Ectodermal cell (in vitro differentiated cells): ENCODE measurements at regions not wholly inside any gene's neighbourhood (a gene's known extent, or its start where the extent isn't known, plus 50 kb on each side); places are given as distances from the start of the nearest gene placed in this dataset.
"Not testable (repeated sequence)": the region's sequence is repeated elsewhere in the genome, so short reads cannot be mapped to it uniquely, and the experiment has no call there.

Experiments used
- H3K27ac ChIP-seq: 2 replicates; pipeline ENCODE4 v1.7.0; 2013; ENCODE audit warnings: mild to moderate bottlenecking, low read depth, low read length; ENCODE audit not compliant: insufficient read depth, poor library complexity, severe bottlenecking
- H3K27me3 ChIP-seq: 2 replicates; pipeline ENCODE4 v1.7.0; 2013; ENCODE audit warnings: mild to moderate bottlenecking, low read length; ENCODE audit not compliant: insufficient read depth, control insufficient read depth, poor library complexity, severe bottlenecking
- H3K36me3 ChIP-seq: one replicate; pipeline ENCODE4 v1.7.0; 2013; ENCODE audit warnings: low read length; ENCODE audit not compliant: control insufficient read depth, insufficient read depth
- H3K4me1 ChIP-seq: one replicate; pipeline ENCODE4 v1.7.0; 2013; ENCODE audit warnings: low read length; ENCODE audit not compliant: control insufficient read depth, insufficient read depth
- H3K4me3 ChIP-seq: 2 replicates; pipeline ENCODE4 v1.7.0; 2013; ENCODE audit warnings: low read depth, low read length, control low read depth; ENCODE audit not compliant: insufficient read depth
- H3K9me3 ChIP-seq: 2 replicates; pipeline ENCODE4 v1.7.0; 2013; ENCODE audit warnings: mild to moderate bottlenecking, low read length, moderate library complexity; ENCODE audit not compliant: control insufficient read depth
- WGBS, 2 experiments: methylation state at CpG; one replicate each; pipeline ENCODE4 v1.1.7; 2013; ENCODE audit warnings: missing lambda C conversion rate in 2 of 2; 5-methylcytosine and 5-hydroxymethylcytosine counted together

DNA sequence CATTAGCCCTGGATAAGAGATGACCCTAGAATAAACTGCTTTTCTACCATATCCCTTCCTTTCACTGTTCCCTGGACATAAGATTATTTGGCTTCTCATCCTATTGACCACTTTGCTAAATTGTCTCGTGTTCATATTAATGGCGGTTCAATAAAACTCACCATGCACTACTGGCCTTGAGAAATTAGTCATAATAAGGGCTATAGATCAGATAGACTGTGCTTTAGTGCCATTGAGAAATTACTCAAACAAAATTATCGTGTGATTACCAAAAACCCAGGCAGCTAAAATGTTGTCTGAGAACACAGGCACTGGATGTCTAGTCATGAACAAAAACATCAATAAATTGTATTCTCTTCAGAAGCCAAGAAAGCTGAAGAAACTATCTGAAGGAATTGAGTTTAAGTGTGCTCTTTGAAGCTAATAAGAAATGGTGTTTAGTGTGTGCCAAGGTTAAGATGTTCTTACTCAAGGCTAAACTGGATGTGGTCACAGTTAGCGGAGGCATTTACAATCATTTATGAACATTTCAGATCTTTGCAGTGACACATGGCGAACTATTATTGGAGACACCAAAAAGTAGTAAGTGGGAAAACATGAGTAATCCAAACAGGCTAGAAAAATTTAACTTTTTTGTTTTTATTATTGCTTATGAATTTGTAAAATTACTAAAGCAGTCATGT lies 460.4 kb upstream of the RORB start:
- Histone ChIP-seq H3K4me1 (no peaks in the 10 kb centered on the region), H3K36me3 (no peaks in the 10 kb centered on the region), H3K27me3 (no peaks in the 10 kb centered on the region), H3K27ac (no peak overlapping the region), H3K4me3 (no peak overlapping the region), H3K9me3 (no peaks in the 10 kb centered on the region)
- 96 to 97% methylated on average over 4 to 5 of the region's 5 CpGs for WGBS, 2 experiments

- H3K4me1 ChIP-seq: no peaks in the 10 kb centered on the region
- H3K4me3 ChIP-seq: no peak overlapping the region
- no peaks in the 10 kb centered on the region for H3K9me3 ChIP-seq
- H3K27ac ChIP-seq: no peak overlapping the region
- 40% methylated on average over 1 of the region's 1 CpG; no CpG with 5 or more reads in 1 of the 2 experiments for WGBS, 2 experiments
- H3K27me3 ChIP-seq: no peaks in the 10 kb centered on the region
- no peaks in the 10 kb centered on the region for H3K36me3 ChIP-seq
Observed at GRCh38 chr9:74037274-74037673, 459.9 kb upstream of the RORB start.

GRCh38 chr9:74041588-74041987 lies 455.5 kb upstream of the RORB start:
- no peak overlapping the region for H3K27ac ChIP-seq
- H3K4me3 ChIP-seq: no peak overlapping the region
- H3K27me3 ChIP-seq: no peaks in the 10 kb centered on the region
- no peaks in the 10 kb centered on the region for H3K9me3 ChIP-seq
- H3K36me3 ChIP-seq: no peaks in the 10 kb centered on the region
- no peaks in the 10 kb centered on the region for H3K4me1 ChIP-seq

DNA sequence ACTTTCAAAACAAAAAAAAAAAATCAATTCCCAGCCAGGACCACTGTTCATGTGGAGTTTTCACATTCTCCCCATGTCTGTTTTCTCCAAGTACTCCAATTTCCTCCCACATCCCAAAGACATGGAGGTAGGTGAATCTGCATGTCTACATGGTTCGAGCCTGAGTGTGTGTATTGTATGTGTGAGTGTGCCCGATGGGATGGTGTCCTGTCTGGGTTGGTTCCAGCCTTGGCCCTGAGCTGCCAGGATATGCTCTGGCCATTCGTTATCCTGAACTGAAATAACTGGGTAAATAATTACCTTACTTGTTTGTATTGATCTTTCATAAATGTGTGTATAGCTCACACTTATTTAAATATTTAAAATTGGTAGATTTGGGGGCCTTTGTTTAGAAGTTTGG lies 452.3 kb upstream of the RORB start:
- H3K9me3 ChIP-seq: no peaks in the 10 kb centered on the region
- no peaks in the 10 kb centered on the region for H3K4me1 ChIP-seq
- no peaks in the 10 kb centered on the region for H3K36me3 ChIP-seq
- no peaks in the 10 kb centered on the region for H3K27me3 ChIP-seq
- H3K4me3 ChIP-seq: no peak overlapping the region
- no peak overlapping the region for H3K27ac ChIP-seq
- WGBS, 2 experiments: 95 to 100% methylated on average over 2 to 3 of the region's 3 CpGs

GRCh38 chr9:74056023-74056422 lies 441.1 kb upstream of the RORB start:
- Histone ChIP-seq H3K27ac (no peak overlapping the region), H3K27me3 (no peaks in the 10 kb centered on the region)
- 84 to 92% methylated on average over 2 of the region's 2 CpGs for WGBS, 2 experiments

GRCh38 chr9:74057051-74057450 lies 440.1 kb upstream of the RORB start:
- not testable (repeated sequence) for H3K9me3 ChIP-seq, H3K27ac ChIP-seq, H3K4me1 ChIP-seq, H3K4me3 ChIP-seq, H3K36me3 ChIP-seq, H3K27me3 ChIP-seq

More at GRCh38 chr9:74056023-74056422, 441.1 kb upstream of the RORB start:
- H3K4me1 ChIP-seq: no peaks in the 10 kb centered on the region
- no peak overlapping the region for H3K4me3 ChIP-seq
- no peaks in the 10 kb centered on the region for H3K9me3 ChIP-seq
- no peaks in the 10 kb centered on the region for H3K36me3 ChIP-seq

DNA sequence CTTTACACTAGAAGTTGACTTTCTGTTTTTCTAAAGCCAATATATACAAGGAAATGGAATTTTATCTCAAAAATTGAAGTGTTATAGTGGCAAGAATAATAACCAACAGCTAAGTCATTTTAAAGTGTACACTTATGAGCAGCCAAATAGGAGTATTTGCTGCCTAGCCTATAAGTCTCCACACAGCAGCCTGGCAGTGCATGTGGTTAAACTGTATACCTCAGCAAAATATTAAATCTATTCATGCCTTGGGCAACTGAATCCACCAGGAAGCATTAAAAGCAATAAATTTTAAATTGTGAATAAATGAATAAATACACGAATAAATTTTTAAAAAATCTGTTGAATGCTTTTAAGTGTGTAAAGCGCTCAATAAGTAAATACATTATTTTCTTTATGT lies 432.4 kb upstream of the RORB start:
- WGBS, 2 experiments: no CpG with 5 or more reads among the region's 2 CpGs
- H3K4me1 ChIP-seq: no peaks in the 10 kb centered on the region
- H3K27ac ChIP-seq: no peak overlapping the region
- no peak overlapping the region for H3K4me3 ChIP-seq
- H3K36me3 ChIP-seq: no peaks in the 10 kb centered on the region
- no peaks in the 10 kb centered on the region for H3K27me3 ChIP-seq
- no peaks in the 10 kb centered on the region for H3K9me3 ChIP-seq

DNA sequence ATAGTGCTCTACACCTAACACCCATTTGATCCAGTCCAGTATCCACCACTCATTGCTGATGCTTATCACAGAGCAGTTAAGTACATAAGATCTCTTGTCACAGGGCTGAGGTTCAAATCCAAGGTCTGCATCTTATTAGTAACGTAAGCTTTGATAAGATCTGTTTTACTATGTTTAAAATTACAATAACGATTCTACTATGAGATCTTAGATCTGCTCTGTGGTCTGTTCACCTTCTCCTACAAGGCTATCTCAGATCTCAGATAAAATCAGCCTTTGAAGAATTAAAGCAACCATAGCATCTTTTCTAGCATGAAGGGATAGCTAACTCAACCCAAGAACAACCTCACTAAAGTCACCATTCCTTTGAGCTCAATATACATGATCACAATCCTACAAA lies 431.0 kb upstream of the RORB start:
- Histone ChIP-seq H3K4me1 (no peaks in the 10 kb centered on the region), H3K9me3 (no peaks in the 10 kb centered on the region), H3K4me3 (no peak overlapping the region), H3K27ac (no peak overlapping the region), H3K36me3 (no peaks in the 10 kb centered on the region), H3K27me3 (no peaks in the 10 kb centered on the region)
- WGBS, 2 experiments: 100% methylated on average over 2 of the region's 2 CpGs

GRCh38 chr9:74066605-74067004 lies 430.5 kb upstream of the RORB start:
- H3K27me3 ChIP-seq: no peaks in the 10 kb centered on the region
- H3K9me3 ChIP-seq: no peaks in the 10 kb centered on the region
- H3K4me1 ChIP-seq: no peaks in the 10 kb centered on the region
- H3K36me3 ChIP-seq: no peaks in the 10 kb centered on the region
- H3K4me3 ChIP-seq: no peak overlapping the region
- 93 to 96% methylated on average over 6 of the region's 6 CpGs for WGBS, 2 experiments
- H3K27ac ChIP-seq: no peak overlapping the region

GRCh38 chr9:74071502-74071901 lies 425.6 kb upstream of the RORB start:
- H3K9me3 ChIP-seq: no peaks in the 10 kb centered on the region
- no peaks in the 10 kb centered on the region for H3K4me1 ChIP-seq
- no peak overlapping the region for H3K27ac ChIP-seq
- no peaks in the 10 kb centered on the region for H3K36me3 ChIP-seq
- H3K27me3 ChIP-seq: no peaks in the 10 kb centered on the region
- no peak overlapping the region for H3K4me3 ChIP-seq

DNA sequence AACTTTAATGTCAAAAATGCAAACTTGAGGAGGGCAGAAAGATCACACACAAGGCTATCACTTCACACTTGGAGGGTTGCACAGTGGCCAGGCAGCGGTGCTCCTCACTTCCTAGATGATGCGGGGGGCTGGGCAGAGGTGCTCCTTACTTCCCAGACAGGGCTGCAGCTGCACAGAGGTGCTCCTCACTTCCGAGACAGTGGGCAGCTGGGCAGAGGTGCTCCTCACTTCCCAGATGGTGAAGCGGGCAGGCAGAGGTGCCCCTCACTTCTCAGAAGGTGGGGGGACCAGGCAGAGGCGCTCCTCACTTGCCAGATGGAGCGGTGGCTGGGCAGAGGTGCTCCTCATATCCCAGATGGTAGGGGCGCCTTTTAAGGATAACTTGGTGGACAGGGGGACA lies 423.2 kb upstream of the RORB start:
- Histone ChIP-seq H3K9me3 (no peaks in the 10 kb centered on the region), H3K4me1 (no peaks in the 10 kb centered on the region), H3K27me3 (no peaks in the 10 kb centered on the region), H3K27ac (no peak overlapping the region), H3K36me3 (no peaks in the 10 kb centered on the region), H3K4me3 (no peak overlapping the region)
- WGBS, 2 experiments: 94% methylated on average over 7 of the region's 7 CpGs
